ENCODE measurements at regions not wholly inside any gene's neighbourhood (a gene's known extent, or its start where the extent isn't known, plus 50 kb on each side); places are given as distances from the start of the nearest gene placed in this dataset.
A peak's percentile ranks its signal among the peaks of the same experiment; 100 is the strongest.

GRCh38 chr7:137080516-137081203 is 212.2 kb downstream of the CHRM2 start:
- Histone ChIP-seq H3K27ac (peak overlapping the region in 7 of 12 donors; percentile 56 to 89 (median 79)), H3K36me3 (no peaks in the 10 kb centered on the region), H3K4me1 (peaks cover 0 to 42% (median 15%) of the 10 kb centered on the region in 12 donors), H3K4me3 (no peak overlapping the region), H3K27me3 (no peaks in the 10 kb centered on the region), H3K9me3 (no peaks in the 10 kb centered on the region)
- intact Hi-C loops (cut with DNase I), result loop anchor here in 9 of 10 donors (5.0 to 10.0 kb wide), 9 partner anchors 76 to 386 kb away; no protein-coding TSS in a partner anchor
- DNase-seq, result no peak
- no peak for TF ChIP-seq CTCF (IDR thresholded peaks at IDR 0.05)
- TF ChIP-seq POLR2A (IDR thresholded peaks at IDR 0.05), result no peak
- peak in 2 of 4 donors; percentile 8 to 18 for ATAC-seq
- 60 to 69% (median 63%) methylated on average over 5 of the region's 5 CpGs for WGBS, 4 donors

GRCh38 chr7:137078781-137079180 is 210.3 kb downstream of the CHRM2 start:
- no peak overlapping the region for H3K27ac ChIP-seq
- DNase-seq (no peak), ATAC-seq (no peak)
- TF ChIP-seq CTCF (IDR thresholded peaks at IDR 0.05), result no peak
- no peak for TF ChIP-seq POLR2A (IDR thresholded peaks at IDR 0.05)
- no peaks in the 10 kb centered on the region for H3K27me3 ChIP-seq
- intact Hi-C loops (cut with DNase I), result no loop called here
- 60 to 96% (median 77%) methylated on average over 2 of the region's 2 CpGs for WGBS, 4 donors
- H3K4me1 ChIP-seq, result peaks cover 0 to 24% (median 13%) of the 10 kb centered on the region in 12 donors
- H3K36me3 ChIP-seq, result no peaks in the 10 kb centered on the region
- no peaks in the 10 kb centered on the region for H3K9me3 ChIP-seq
- H3K4me3 ChIP-seq, result no peak overlapping the region

- H3K27me3 ChIP-seq, result no peaks in the 10 kb centered on the region
- H3K36me3 ChIP-seq, result no peaks in the 10 kb centered on the region
- 72 to 81% (median 73%) methylated on average over 2 of the region's 2 CpGs for WGBS, 4 donors
- ATAC-seq (no peak), DNase-seq (no peak)
- no peak overlapping the region for H3K4me3 ChIP-seq
- peaks cover 0 to 3% (median 0%) of the 10 kb centered on the region in 12 donors for H3K4me1 ChIP-seq
- peaks cover 0 to 3% (median 0%) of the 10 kb centered on the region in 12 donors for H3K9me3 ChIP-seq
- no peak overlapping the region for H3K27ac ChIP-seq
- intact Hi-C loops (cut with DNase I), result no loop called here
- no peak for TF ChIP-seq POLR2A (IDR thresholded peaks at IDR 0.05)
- TF ChIP-seq CTCF (IDR thresholded peaks at IDR 0.05), result no peak
Measured at GRCh38 chr7:137074391-137075030, 206.1 kb downstream of the CHRM2 start.

GRCh38 chr7:137073571-137074325 is 205.3 kb downstream of the CHRM2 start:
- no peak for ATAC-seq
- TF ChIP-seq CTCF (IDR thresholded peaks at IDR 0.05) (no peak), POLR2A (IDR thresholded peaks at IDR 0.05) (no peak)
- no peak overlapping the region for H3K27ac ChIP-seq
- no peaks in the 10 kb centered on the region for H3K27me3 ChIP-seq
- no peaks in the 10 kb centered on the region for H3K36me3 ChIP-seq
- WGBS, 4 donors, result 93 to 95% (median 95%) methylated on average over 3 of the region's 3 CpGs
- H3K4me3 ChIP-seq, result no peak overlapping the region
- DNase-seq, result no peak
- intact Hi-C loops (cut with DNase I), result no loop called here
- peaks cover 0 to 6% (median 0%) of the 10 kb centered on the region in 12 donors for H3K9me3 ChIP-seq
- H3K4me1 ChIP-seq, result peaks cover 0 to 7% (median 0%) of the 10 kb centered on the region in 12 donors
